HCT116 (cell line): ENCODE measurements at regions not wholly inside any gene's neighbourhood (a gene's known extent, or its start where the extent isn't known, plus 50 kb on each side); places are given as distances from the start of the nearest gene placed in this dataset.

Experiments
- ATAC-seq: fragments of 200-7000 bp; cut with Tn5 transposase; 2 replicates; pipeline ENCODE4 v1.9.1; 2020; ENCODE audit warnings: mild to moderate bottlenecking, moderate library complexity
- BruUV-seq: library from RNA; stranded (reverse); fragments of 400-500 nt; replicated peaks from 2 replicates; lab custom pipeline; 2021; lab: Mats Ljungman, UMichigan
- CTCF ChIA-PET: fragments of 300-600 bp; sonication (Branson Sonifier 250); formaldehyde crosslinking; loops from one replicate; lab custom pipeline; 2021; ENCODE audit warnings: antibody characterized with exemption; lab: Charles Lee
- POLR2A ChIA-PET: fragments of 300-600, 350-600 bp; sonication (Branson Sonifier 250); formaldehyde crosslinking; loops from one replicate; lab custom pipeline; 2021; ENCODE audit warnings: antibody characterized with exemption; lab: Charles Lee
- RAD21 ChIA-PET, 2 experiments: fragments of 300-600 bp; sonication (Branson Sonifier 250); formaldehyde crosslinking; loops; one replicate each; lab custom pipeline; 2023; ENCODE audit warnings: low total read pairs in 2 of 2; ENCODE audit not compliant: uncharacterized antibody in 2 of 2, unreplicated experiment in 2 of 2, low non-redundant PET in 1 of 2; lab: Charles Lee
- DNase-seq: peaks from one replicate; pipeline ENCODE4 v3.0.0-alpha.2; 2010; ENCODE audit warnings: low read depth, low spot score
- H2AFZ ChIP-seq: fragments of 200-600 bp; shearing (Covaris generic), sonication (generic); 2 replicates; pipeline ENCODE4 v1.6.1; 2017; ENCODE audit warnings: low read depth, mixed run types, mixed read lengths, antibody characterized with exemption, low read length; ENCODE audit not compliant: poor library complexity, severe bottlenecking
- H3K27ac ChIP-seq: 2 replicates; pipeline ENCODE4 v1.5.1; 2012; ENCODE audit warnings: low read depth, low read length
- H3K27me3 ChIP-seq: fragments of 200-600 bp; sonication (generic); 2 replicates; pipeline ENCODE4 v1.6.1; 2016; ENCODE audit warnings: mixed run types, low read length, mixed read lengths; ENCODE audit not compliant: insufficient read depth
- H3K36me3 ChIP-seq, 2 experiments: fragments of 200-500 bp in 1 of 2; fragments of 200-600 bp in 1 of 2; sonication (Bioruptor generic) in 1 of 2; sonication (generic) in 1 of 2; 2 replicates each; pipeline versions ENCODE4 v1.5.1 to v1.6.1; 2014 to 2016; ENCODE audit warnings: low read length in 2 of 2, inconsistent platforms in 1 of 2, mixed read lengths in 1 of 2, mixed run types in 1 of 2; ENCODE audit not compliant: insufficient read depth in 2 of 2, control insufficient read depth in 1 of 2
- H3K4me1 ChIP-seq, 2 experiments: fragments of 200-600 bp in 1 of 2; sonication (generic) in 1 of 2; 2 replicates each; pipeline versions ENCODE4 v1.5.1 to v1.6.1; 2012 to 2017; ENCODE audit warnings: low read length in 2 of 2, inconsistent platforms in 1 of 2, mild to moderate bottlenecking in 1 of 2, mixed read lengths in 1 of 2, mixed run types in 1 of 2, moderate library complexity in 1 of 2; ENCODE audit not compliant: insufficient read depth in 2 of 2, control insufficient read depth in 1 of 2
- H3K4me2 ChIP-seq: fragments of 200-600 bp; sonication (generic); 2 replicates; pipeline ENCODE4 v1.6.1; 2017; ENCODE audit warnings: mixed run types, low read length, mixed read lengths
- H3K4me3 ChIP-seq, 2 experiments: fragments of 200-600 bp in 1 of 2; sonication (generic) in 1 of 2; replicated peaks in 1 of 2; 2 replicates each; pipeline ENCODE4 v1.5.1; 2011 to 2016; ENCODE audit warnings: low read length in 2 of 2, control low read depth in 1 of 2, low read depth in 1 of 2, mild to moderate bottlenecking in 1 of 2, mixed read lengths in 1 of 2, mixed run types in 1 of 2
- H3K79me2 ChIP-seq: fragments of 200-600 bp; sonication (generic); 2 replicates; pipeline ENCODE4 v1.6.1; 2017; ENCODE audit warnings: mild to moderate bottlenecking, mixed run types, low read length, moderate library complexity, mixed read lengths; ENCODE audit not compliant: insufficient read depth
- H3K9ac ChIP-seq: fragments of 200-600 bp; sonication (generic); 2 replicates; pipeline ENCODE4 v1.6.1; 2016; ENCODE audit warnings: low read length, mixed read lengths
- H3K9me2 ChIP-seq: fragments of 200-600 bp; sonication (generic), shearing (Covaris generic); 2 replicates; pipeline ENCODE4 v1.6.1; 2017; ENCODE audit warnings: mixed run types, mild to moderate bottlenecking, moderate library complexity; ENCODE audit not compliant: insufficient read depth
- H3K9me3 ChIP-seq, 2 experiments: fragments of 200-500 bp in 1 of 2; fragments of 200-600 bp in 1 of 2; sonication (Bioruptor generic) in 1 of 2; sonication (generic) in 1 of 2; 2 replicates each; pipeline ENCODE4 v1.6.1; 2014 to 2017; ENCODE audit warnings: low read length in 2 of 2, mixed read lengths in 2 of 2, inconsistent platforms in 1 of 2, low read depth in 1 of 2, mild to moderate bottlenecking in 1 of 2, mixed run types in 1 of 2, moderate library complexity in 1 of 2; ENCODE audit not compliant: control insufficient read depth in 1 of 2, insufficient read depth in 1 of 2
- H4K20me1 ChIP-seq: fragments of 200-600 bp; sonication (generic), shearing (Covaris generic); 2 replicates; pipeline ENCODE4 v1.6.1; 2017; ENCODE audit warnings: mixed run types, mild to moderate bottlenecking, moderate library complexity; ENCODE audit not compliant: insufficient read depth
- CBX3 ChIP-seq: IDR thresholded peaks from 2 replicates; pipeline ENCODE4 v1.6.1; 2012; ENCODE audit warnings: low read depth
- CEBPB ChIP-seq: IDR thresholded peaks from 2 replicates; pipeline ENCODE4 v1.6.1; 2012; ENCODE audit warnings: low read depth
- CTCF ChIP-seq, 3 experiments: fragments of 200-600 bp in 1 of 3; sonication (generic) in 1 of 3; IDR thresholded peaks in 2 of 3; conservative IDR thresholded peaks in 1 of 3; 2 replicates each; pipeline ENCODE4 v1.5.1; 2012 to 2017; ENCODE audit warnings: low read depth in 2 of 3, low read length in 2 of 3, antibody characterized with exemption in 1 of 3, borderline replicate concordance in 1 of 3, control low read depth in 1 of 3, mild to moderate bottlenecking in 1 of 3, mixed read lengths in 1 of 3, mixed run types in 1 of 3, moderate library complexity in 1 of 3; ENCODE audit not compliant: insufficient read depth in 1 of 3
- EGR1 ChIP-seq: IDR thresholded peaks from 2 replicates; pipeline ENCODE4 v1.6.1; 2012; ENCODE audit warnings: low read depth
- ELF1 ChIP-seq: IDR thresholded peaks from 2 replicates; pipeline ENCODE4 v1.6.1; 2012; ENCODE audit warnings: low read depth, borderline replicate concordance
- JUND ChIP-seq: IDR thresholded peaks from 2 replicates; pipeline ENCODE4 v1.6.1; 2012
- POLR2AphosphoS5 ChIP-seq: IDR thresholded peaks from 2 replicates; pipeline ENCODE4 v1.6.1; 2011; ENCODE audit warnings: mild to moderate bottlenecking, low read depth, low read length, moderate library complexity
- RAD21 ChIP-seq: IDR thresholded peaks from 2 replicates; pipeline ENCODE4 v1.6.1; 2012; ENCODE audit warnings: low read depth, mild to moderate bottlenecking
- SP1 ChIP-seq: IDR thresholded peaks from 2 replicates; pipeline ENCODE4 v1.6.1; 2012; ENCODE audit warnings: low read depth
- SRF ChIP-seq: IDR thresholded peaks from 2 replicates; pipeline ENCODE4 v1.6.1; 2012; ENCODE audit warnings: low read depth
- TCF7L2 ChIP-seq: IDR thresholded peaks from 2 replicates; pipeline ENCODE4 v1.7.0; 2011; ENCODE audit warnings: borderline replicate concordance, inconsistent platforms; ENCODE audit not compliant: insufficient read depth, insufficient read length; ENCODE audit errors: extremely low read depth
- ZFX ChIP-seq: fragments of 450-650 bp; IDR thresholded peaks from 2 replicates; pipeline ENCODE4 v1.6.1; 2017
- intact Hi-C: fragments of 100-400 bp; cut with micrococcal nuclease; formaldehyde crosslinking; loops from 2 replicates; pipeline ENCODE4 v1.10.0; 2022

GRCh38 chr3:26292780-26293179 is 329.8 kb upstream of the LRRC3B start:
- intact Hi-C loops, result no loop called here
- no peak overlapping the region for H2AFZ ChIP-seq
- BruUV-seq, result no TSS peak
- ChIA-PET RAD21 (no interaction called here), CTCF (no interaction called here), POLR2A (no interaction called here)
- no peak for TF ChIP-seq ELF1
- no peak for TF ChIP-seq POLR2AphosphoS5
- TF ChIP-seq CTCF (IDR thresholded peaks at IDR 0.05 in 2 of 3, conservative IDR thresholded peaks at IDR 0.05 in 1 of 3; ENCODE audit: borderline replicate concordance in 1 of 3, insufficient read depth in 1 of 3, low read depth in 2 of 3, low read length in 2 of 3), result no peak
- no peak for TF ChIP-seq ZFX
- TF ChIP-seq TCF7L2, result no peak
- TF ChIP-seq EGR1, result no peak
- TF ChIP-seq JUND, result no peak
- TF ChIP-seq SRF, result no peak
- TF ChIP-seq CEBPB, result no peak
- TF ChIP-seq SP1, result no peak
- no peak for TF ChIP-seq RAD21
- no peak for TF ChIP-seq CBX3
- DNase-seq (no peak), ATAC-seq (no peak)
- H3K4me2 ChIP-seq, result no peak overlapping the region
- H3K9ac ChIP-seq, result no peak overlapping the region
- no peaks in the 10 kb centered on the region for H4K20me1 ChIP-seq
- no peaks in the 10 kb centered on the region for H3K27me3 ChIP-seq
- H3K27ac ChIP-seq, result no peak overlapping the region
- no peaks in the 10 kb centered on the region for H3K36me3 ChIP-seq
- H3K9me2 ChIP-seq, result no peaks in the 10 kb centered on the region
- H3K79me2 ChIP-seq, result no peaks in the 10 kb centered on the region
- H3K9me3 ChIP-seq, result peaks cover 0 to 3% of the 10 kb centered on the region in 2 experiments; a peak in 1 of 4 replicates
- H3K4me1 ChIP-seq, result no peaks in the 10 kb centered on the region
- H3K4me3 ChIP-seq, result no peak overlapping the region
